ENCODE measurements at regions not wholly inside any gene's neighbourhood (a gene's known extent, or its start where the extent isn't known, plus 50 kb on each side); places are given as distances from the start of the nearest gene placed in this dataset.

- Mint-ChIP-seq H3K36me3 (no peaks in the 10 kb centered on the region), H3K27ac (no peak overlapping the region), H3K4me1 (ENCODE audit: unreplicated experiment) (no peaks in the 10 kb centered on the region), H3K9me3 (no peaks in the 10 kb centered on the region), H3K4me3 (no peak overlapping the region), H3K27me3 (peaks cover 4% of the 10 kb centered on the region)
- no peak for TF ChIP-seq CTCF (conservative IDR thresholded peaks at IDR 0.05)
- no peak for DNase-seq (ENCODE audit: extremely low spot score, unreplicated experiment)
Measured at GRCh38 chr5:174252121-174252520, 206.6 kb downstream of the NSG2 start.

GRCh38 chr5:174259696-174260420 is 214.4 kb downstream of the NSG2 start:
- no peak for DNase-seq (ENCODE audit: extremely low spot score, unreplicated experiment)
- H3K36me3 Mint-ChIP-seq, result no peaks in the 10 kb centered on the region
- H3K27me3 Mint-ChIP-seq, result peaks cover 21% of the 10 kb centered on the region
- no peaks in the 10 kb centered on the region for H3K9me3 Mint-ChIP-seq
- no peak overlapping the region for H3K27ac Mint-ChIP-seq
- H3K4me1 Mint-ChIP-seq (ENCODE audit: unreplicated experiment), result no peaks in the 10 kb centered on the region
- no peak for TF ChIP-seq CTCF (conservative IDR thresholded peaks at IDR 0.05)
- H3K4me3 Mint-ChIP-seq, result no peak overlapping the region

GRCh38 chr5:174271316-174271715 is 225.8 kb downstream of the NSG2 start:
- Mint-ChIP-seq H3K36me3 (no peaks in the 10 kb centered on the region), H3K9me3 (no peaks in the 10 kb centered on the region), H3K4me3 (no peak overlapping the region), H3K27ac (no peak overlapping the region), H3K4me1 (ENCODE audit: unreplicated experiment) (no peaks in the 10 kb centered on the region), H3K27me3 (peaks cover 32% of the 10 kb centered on the region)
- TF ChIP-seq CTCF (conservative IDR thresholded peaks at IDR 0.05), result no peak
- DNase-seq (ENCODE audit: extremely low spot score, unreplicated experiment), result no peak

- Mint-ChIP-seq H3K27me3 (peaks cover 37% of the 10 kb centered on the region), H3K4me1 (ENCODE audit: unreplicated experiment) (no peaks in the 10 kb centered on the region), H3K4me3 (no peak overlapping the region), H3K36me3 (no peaks in the 10 kb centered on the region), H3K27ac (no peak overlapping the region), H3K9me3 (no peaks in the 10 kb centered on the region)
- TF ChIP-seq CTCF (conservative IDR thresholded peaks at IDR 0.05), result no peak
- DNase-seq (ENCODE audit: extremely low spot score, unreplicated experiment), result no peak
Measured at GRCh38 chr5:174272671-174273070, 227.2 kb downstream of the NSG2 start.

GRCh38 chr5:174273325-174273724 is 227.8 kb downstream of the NSG2 start:
- Mint-ChIP-seq H3K9me3 (no peaks in the 10 kb centered on the region), H3K4me1 (ENCODE audit: unreplicated experiment) (no peaks in the 10 kb centered on the region), H3K4me3 (no peak overlapping the region), H3K27ac (no peak overlapping the region), H3K36me3 (no peaks in the 10 kb centered on the region), H3K27me3 (peaks cover 37% of the 10 kb centered on the region)
- TF ChIP-seq CTCF (conservative IDR thresholded peaks at IDR 0.05), result no peak
- no peak for DNase-seq (ENCODE audit: extremely low spot score, unreplicated experiment)
